ENCODE measurements at regions not wholly inside any gene's neighbourhood (a gene's known extent, or its start where the extent isn't known, plus 50 kb on each side); places are given as distances from the start of the nearest gene placed in this dataset.

DNA sequence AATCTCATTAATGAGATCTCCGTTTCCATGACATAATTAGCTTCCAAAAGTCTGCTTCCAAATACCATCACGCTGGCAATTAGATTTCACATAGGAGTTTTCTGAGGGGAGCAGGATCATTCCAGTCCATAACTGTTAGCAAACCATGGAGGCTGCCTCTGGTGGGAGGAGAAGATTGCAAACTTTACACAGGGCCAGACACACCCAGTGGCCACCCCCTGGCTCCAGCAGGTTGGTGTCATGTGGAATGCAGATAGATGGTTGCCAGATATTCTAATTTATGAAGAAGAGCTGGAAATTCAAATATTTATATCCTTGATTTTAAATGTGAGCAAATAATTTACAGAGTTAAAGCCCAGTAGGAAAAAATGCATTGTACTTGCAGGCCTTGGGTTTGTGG lies 164.2 kb downstream of the ICE1 start:
- Histone ChIP-seq H3K36me3 (no peaks in the 10 kb centered on the region), H3K27ac (no peak overlapping the region), H3K9me3 (replicated peaks in 1 of 11) (peaks cover 0 to 12% (median 0%) of the 10 kb centered on the region in 11 experiments; a peak in 1 of 22 replicates), H3K9ac (no peak overlapping the region), H4K20me1 (no peaks in the 10 kb centered on the region), H3K27me3 (no peaks in the 10 kb centered on the region), H3K4me2 (no peak overlapping the region), H3K4me3 (no peak overlapping the region), H3K4me1 (no peaks in the 10 kb centered on the region)
- TF ChIP-seq Cebpa-rat (IDR thresholded peaks at IDR 0.05), result no peak

- H3K4me1 ChIP-seq, result no peaks in the 10 kb centered on the region
- H3K9ac ChIP-seq, result no peak overlapping the region
- no peak overlapping the region for H3K4me2 ChIP-seq
- peak in 2 of 11 experiments; percentile 14 to 18; a peak in 1 of 22 replicates for TF ChIP-seq Cebpa-rat (IDR thresholded peaks at IDR 0.05)
- H3K4me3 ChIP-seq, result no peak overlapping the region
- peaks cover 0 to 12% (median 0%) of the 10 kb centered on the region in 11 experiments; a peak in 1 of 22 replicates for H3K9me3 ChIP-seq (replicated peaks in 1 of 11)
- H3K36me3 ChIP-seq, result no peaks in the 10 kb centered on the region
- H4K20me1 ChIP-seq, result no peaks in the 10 kb centered on the region
- H3K27ac ChIP-seq, result no peak overlapping the region
- H3K27me3 ChIP-seq, result no peaks in the 10 kb centered on the region
Measured at GRCh38 chr5:5585751-5586341, 163.4 kb downstream of the ICE1 start.

- H3K27ac ChIP-seq, result no peak overlapping the region
- H3K4me2 ChIP-seq, result no peak overlapping the region
- no peaks in the 10 kb centered on the region for H3K27me3 ChIP-seq
- H4K20me1 ChIP-seq, result no peaks in the 10 kb centered on the region
- H3K9ac ChIP-seq, result no peak overlapping the region
- H3K9me3 ChIP-seq (replicated peaks in 1 of 11), result 0 out of 22 replicates have a peak, but pooled peaks cover 0 to 12% (median 0%) of the 10 kb centered on the region in 11 experiments
- no peaks in the 10 kb centered on the region for H3K4me1 ChIP-seq
- TF ChIP-seq Cebpa-rat (IDR thresholded peaks at IDR 0.05), result no peak
- no peaks in the 10 kb centered on the region for H3K36me3 ChIP-seq
- no peak overlapping the region for H3K4me3 ChIP-seq
Measured at GRCh38 chr5:5584751-5585150, 162.3 kb downstream of the ICE1 start.

- Histone ChIP-seq H3K4me3 (no peak overlapping the region), H3K9me3 (replicated peaks in 1 of 11) (0 out of 22 replicates have a peak, but pooled peaks cover 0 to 12% (median 0%) of the 10 kb centered on the region in 11 experiments), H3K27me3 (no peaks in the 10 kb centered on the region), H3K4me1 (no peaks in the 10 kb centered on the region), H3K9ac (no peak overlapping the region), H3K4me2 (no peak overlapping the region), H3K36me3 (no peaks in the 10 kb centered on the region), H3K27ac (no peak overlapping the region), H4K20me1 (no peaks in the 10 kb centered on the region)
- TF ChIP-seq Cebpa-rat (IDR thresholded peaks at IDR 0.05), result no peak
Measured at GRCh38 chr5:5584236-5584745, 161.8 kb downstream of the ICE1 start.

GRCh38 chr5:5583832-5584231 lies 161.4 kb downstream of the ICE1 start:
- Histone ChIP-seq H3K4me2 (no peak overlapping the region), H4K20me1 (no peaks in the 10 kb centered on the region), H3K27me3 (no peaks in the 10 kb centered on the region), H3K4me3 (no peak overlapping the region), H3K27ac (no peak overlapping the region), H3K9me3 (replicated peaks in 1 of 11) (0 out of 22 replicates have a peak, but pooled peaks cover 0 to 12% (median 0%) of the 10 kb centered on the region in 11 experiments), H3K9ac (no peak overlapping the region), H3K36me3 (no peaks in the 10 kb centered on the region), H3K4me1 (no peaks in the 10 kb centered on the region)
- no peak for TF ChIP-seq Cebpa-rat (IDR thresholded peaks at IDR 0.05)

DNA sequence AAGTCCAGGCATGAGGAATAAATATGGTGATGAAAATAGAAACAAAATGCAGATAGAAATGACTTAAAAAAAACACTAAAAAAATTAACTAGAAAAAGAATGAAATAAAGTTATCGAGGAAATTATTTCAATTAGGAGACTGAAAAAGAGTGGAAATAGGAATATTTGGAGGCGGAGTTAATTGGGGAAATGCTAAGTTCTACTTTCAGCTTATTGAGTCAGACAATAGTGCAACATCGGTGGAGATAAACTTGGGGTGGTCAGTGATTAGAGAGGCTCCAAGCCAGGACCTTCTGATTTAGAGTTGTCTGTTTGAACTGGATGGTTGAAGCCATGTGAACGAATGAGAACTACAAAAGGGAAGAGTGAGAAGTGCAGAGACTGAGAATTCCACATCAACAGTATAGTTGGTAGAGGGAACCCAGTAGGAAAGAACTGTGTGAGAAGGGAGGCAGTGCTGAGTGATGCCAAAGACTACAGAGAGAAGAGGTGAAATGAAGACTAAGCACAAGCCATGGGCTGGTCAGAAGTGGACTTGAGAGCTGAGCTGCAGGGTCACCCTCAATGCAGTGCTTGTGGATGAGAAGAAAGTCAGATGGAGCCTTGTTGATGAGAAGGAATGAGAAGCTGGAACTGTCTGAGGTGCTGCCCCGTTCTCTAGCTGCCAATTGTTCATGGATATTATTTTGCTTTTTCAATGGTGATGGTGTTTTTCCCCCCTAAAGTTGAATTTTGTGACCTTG lies 160.7 kb downstream of the ICE1 start:
- H3K4me2 ChIP-seq, result no peak overlapping the region
- no peak overlapping the region for H3K9ac ChIP-seq
- no peaks in the 10 kb centered on the region for H3K27me3 ChIP-seq
- no peaks in the 10 kb centered on the region for H3K36me3 ChIP-seq
- no peak for TF ChIP-seq Cebpa-rat (IDR thresholded peaks at IDR 0.05)
- no peak overlapping the region for H3K27ac ChIP-seq
- 0 out of 22 replicates have a peak, but pooled peaks cover 0 to 12% (median 0%) of the 10 kb centered on the region in 11 experiments for H3K9me3 ChIP-seq (replicated peaks in 1 of 11)
- no peak overlapping the region for H3K4me3 ChIP-seq
- H3K4me1 ChIP-seq, result no peaks in the 10 kb centered on the region
- H4K20me1 ChIP-seq, result no peaks in the 10 kb centered on the region

DNA sequence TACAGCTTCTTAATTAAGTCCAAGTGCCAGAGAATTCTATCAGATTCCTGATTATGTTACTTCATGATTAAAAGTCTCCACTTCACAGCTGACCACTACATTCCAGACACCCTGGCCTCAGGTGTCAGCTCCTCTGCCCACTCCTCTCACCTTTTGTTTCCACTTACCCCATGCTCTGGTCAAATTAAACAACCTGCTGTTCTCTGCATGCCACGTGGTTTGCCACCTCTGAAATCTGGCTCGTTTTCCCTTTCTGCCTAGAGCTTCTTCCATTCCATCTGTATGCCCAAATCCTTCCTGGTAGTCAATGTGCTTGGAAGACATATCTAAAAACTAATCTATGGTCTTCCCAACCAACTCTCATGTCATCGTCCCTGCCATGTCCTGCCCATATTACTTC lies 158.6 kb downstream of the ICE1 start:
- H4K20me1 ChIP-seq, result no peaks in the 10 kb centered on the region
- no peaks in the 10 kb centered on the region for H3K36me3 ChIP-seq
- H3K27ac ChIP-seq, result no peak overlapping the region
- H3K27me3 ChIP-seq, result no peaks in the 10 kb centered on the region
- no peak for TF ChIP-seq Cebpa-rat (IDR thresholded peaks at IDR 0.05)
- H3K4me3 ChIP-seq, result no peak overlapping the region
- 0 out of 22 replicates have a peak, but pooled peaks cover 0 to 3% (median 0%) of the 10 kb centered on the region in 11 experiments for H3K9me3 ChIP-seq (replicated peaks in 1 of 11)
- no peak overlapping the region for H3K4me2 ChIP-seq
- no peak overlapping the region for H3K9ac ChIP-seq
- H3K4me1 ChIP-seq, result no peaks in the 10 kb centered on the region

GRCh38 chr5:5576744-5577143 lies 154.3 kb downstream of the ICE1 start:
- Histone ChIP-seq H3K4me2 (no peak overlapping the region), H3K27ac (no peak overlapping the region), H3K36me3 (no peaks in the 10 kb centered on the region), H3K9ac (no peak overlapping the region), H3K4me3 (no peak overlapping the region), H4K20me1 (no peaks in the 10 kb centered on the region; a peak in 1 of 22 replicates), H3K27me3 (no peaks in the 10 kb centered on the region), H3K9me3 (replicated peaks in 1 of 11) (no peaks in the 10 kb centered on the region), H3K4me1 (no peaks in the 10 kb centered on the region)
- TF ChIP-seq Cebpa-rat (IDR thresholded peaks at IDR 0.05), result no peak

GRCh38 chr5:5575461-5575860 lies 153.0 kb downstream of the ICE1 start:
- Histone ChIP-seq H3K9ac (no peak overlapping the region), H4K20me1 (no peaks in the 10 kb centered on the region; a peak in 1 of 22 replicates), H3K4me3 (no peak overlapping the region), H3K27ac (no peak overlapping the region), H3K36me3 (no peaks in the 10 kb centered on the region), H3K4me1 (no peaks in the 10 kb centered on the region), H3K4me2 (no peak overlapping the region), H3K9me3 (replicated peaks in 1 of 11) (no peaks in the 10 kb centered on the region), H3K27me3 (no peaks in the 10 kb centered on the region)
- TF ChIP-seq Cebpa-rat (IDR thresholded peaks at IDR 0.05), result no peak

All from BLaER1 treated with 17β-estradiol and CSF1 and Interleukin-3, amounts not matched to agents 10 nM and 100 nM (cell line).